Hepatocyte (in vitro differentiated cells): ENCODE measurements at regions not wholly inside any gene's neighbourhood (a gene's known extent, or its start where the extent isn't known, plus 50 kb on each side); places are given as distances from the start of the nearest gene placed in this dataset.
A peak's percentile ranks its signal among the peaks of the same experiment; 100 is the strongest.

Experiments used
- DNase-seq: peaks from one replicate; pipeline ENCODE4 v3.0.0-alpha.2; 2016; ENCODE audit warnings: low spot score
- H2AFZ ChIP-seq: fragments of 200-600 bp; sonication (generic); 2 replicates; pipeline ENCODE4 v1.6.0; 2016; ENCODE audit warnings: antibody characterized with exemption, mild to moderate bottlenecking
- H3K27ac ChIP-seq: fragments of 200-600 bp; sonication (generic); 2 replicates; pipeline ENCODE4 v1.5.1; 2016; ENCODE audit warnings: mild to moderate bottlenecking
- H3K27me3 ChIP-seq: fragments of 200-600 bp; sonication (generic); 2 replicates; pipeline ENCODE4 v1.6.1; 2016
- H3K36me3 ChIP-seq: fragments of 200-600 bp; sonication (generic); replicated peaks from 2 replicates; pipeline ENCODE4 v1.5.1; 2016; ENCODE audit warnings: low read depth; ENCODE audit not compliant: insufficient read depth
- H3K4me1 ChIP-seq: fragments of 200-600 bp; sonication (generic); 2 replicates; pipeline ENCODE4 v1.5.1; 2016; ENCODE audit warnings: mild to moderate bottlenecking, moderate library complexity; ENCODE audit not compliant: insufficient read depth
- H3K4me2 ChIP-seq: fragments of 200-600 bp; sonication (generic); 2 replicates; pipeline ENCODE4 v1.6.0; 2016
- H3K4me3 ChIP-seq: fragments of 200-600 bp; sonication (generic); 2 replicates; pipeline ENCODE4 v1.5.1; 2016; ENCODE audit warnings: mild to moderate bottlenecking
- H3K79me2 ChIP-seq: fragments of 200-600 bp; sonication (generic); 2 replicates; pipeline ENCODE4 v1.6.0; 2017; ENCODE audit warnings: mild to moderate bottlenecking
- H3K9me2 ChIP-seq: fragments of 200-600 bp; sonication (generic); replicated peaks from 2 replicates; pipeline ENCODE4 v1.6.0; 2017; ENCODE audit warnings: mild to moderate bottlenecking; ENCODE audit not compliant: insufficient read depth
- H3K9me3 ChIP-seq: fragments of 200-600 bp; sonication (generic); 2 replicates; pipeline ENCODE4 v1.5.1; 2016; ENCODE audit warnings: low read depth, mild to moderate bottlenecking
- H4K20me1 ChIP-seq: fragments of 200-600 bp; sonication (generic); 2 replicates; pipeline ENCODE4 v1.6.0; 2016; ENCODE audit warnings: mild to moderate bottlenecking; ENCODE audit not compliant: insufficient read depth, poor library complexity, severe bottlenecking
- EZH2 ChIP-seq: fragments of 200-600 bp; sonication (generic); IDR thresholded peaks from 2 replicates; pipeline ENCODE4 v1.6.1; 2016; ENCODE audit warnings: antibody characterized with exemption, mild to moderate bottlenecking, borderline replicate concordance
- EZH2phosphoT487 ChIP-seq: fragments of 200-600 bp; sonication (generic); IDR thresholded peaks from one replicate; pipeline ENCODE4 v1.6.1; 2018; ENCODE audit warnings: antibody characterized with exemption, mild to moderate bottlenecking, low read depth, moderate library complexity; ENCODE audit not compliant: unreplicated experiment, severe bottlenecking
- WGBS: methylation state at CpG from one replicate; pipeline ENCODE4 v1.1.6; 2016; ENCODE audit warnings: low lambda C conversion rate; ENCODE audit errors: missing lambda C conversion rate; 5-methylcytosine and 5-hydroxymethylcytosine counted together
- TF ChIP-seq, protein P1 (sequence below): fragments of 200-600 bp; sonication (generic); IDR thresholded peaks from 2 replicates; pipeline ENCODE4 v1.5.1; 2016; ENCODE audit warnings: antibody characterized with exemption, mild to moderate bottlenecking; ENCODE audit not compliant: poor library complexity

DNA sequence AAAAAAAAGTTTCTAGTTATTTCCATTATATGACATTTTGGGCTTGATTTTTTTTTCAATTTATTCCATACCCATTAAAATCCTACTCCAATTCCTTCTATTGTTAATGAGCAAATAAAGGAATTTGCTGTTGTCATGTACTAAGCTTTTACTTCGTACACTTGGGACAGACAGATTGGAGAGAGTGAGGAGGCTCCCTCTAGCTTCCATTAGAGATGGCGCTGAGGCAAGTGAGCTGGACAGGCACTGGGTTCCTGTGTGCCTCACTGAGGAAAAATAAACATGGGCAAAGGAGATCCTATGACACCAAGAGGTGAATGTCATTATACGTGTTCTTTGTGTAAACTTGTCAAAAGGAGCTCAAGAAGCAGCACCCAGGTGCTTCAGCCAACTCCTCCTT is 441.1 kb upstream of the MDFIC2 start:
- WGBS, result 57% methylated on average over 3 of the region's 3 CpGs
- H3K4me3 ChIP-seq, result no peak overlapping the region

GRCh38 chr3:70752051-70752450 is 439.6 kb upstream of the MDFIC2 start:
- no peaks in the 10 kb centered on the region for H4K20me1 ChIP-seq
- no peak overlapping the region for H3K4me2 ChIP-seq
- H3K27me3 ChIP-seq, result no peaks in the 10 kb centered on the region
- H3K4me1 ChIP-seq, result no peaks in the 10 kb centered on the region
- H3K27ac ChIP-seq, result no peak overlapping the region
- no peaks in the 10 kb centered on the region for H3K9me2 ChIP-seq
- no peak for DNase-seq
- H2AFZ ChIP-seq, result no peak overlapping the region
- H3K9me3 ChIP-seq, result no peaks in the 10 kb centered on the region
- TF ChIP-seq EZH2phosphoT487 (no peak), EZH2 (no peak)
- TF ChIP-seq, protein P1, sequence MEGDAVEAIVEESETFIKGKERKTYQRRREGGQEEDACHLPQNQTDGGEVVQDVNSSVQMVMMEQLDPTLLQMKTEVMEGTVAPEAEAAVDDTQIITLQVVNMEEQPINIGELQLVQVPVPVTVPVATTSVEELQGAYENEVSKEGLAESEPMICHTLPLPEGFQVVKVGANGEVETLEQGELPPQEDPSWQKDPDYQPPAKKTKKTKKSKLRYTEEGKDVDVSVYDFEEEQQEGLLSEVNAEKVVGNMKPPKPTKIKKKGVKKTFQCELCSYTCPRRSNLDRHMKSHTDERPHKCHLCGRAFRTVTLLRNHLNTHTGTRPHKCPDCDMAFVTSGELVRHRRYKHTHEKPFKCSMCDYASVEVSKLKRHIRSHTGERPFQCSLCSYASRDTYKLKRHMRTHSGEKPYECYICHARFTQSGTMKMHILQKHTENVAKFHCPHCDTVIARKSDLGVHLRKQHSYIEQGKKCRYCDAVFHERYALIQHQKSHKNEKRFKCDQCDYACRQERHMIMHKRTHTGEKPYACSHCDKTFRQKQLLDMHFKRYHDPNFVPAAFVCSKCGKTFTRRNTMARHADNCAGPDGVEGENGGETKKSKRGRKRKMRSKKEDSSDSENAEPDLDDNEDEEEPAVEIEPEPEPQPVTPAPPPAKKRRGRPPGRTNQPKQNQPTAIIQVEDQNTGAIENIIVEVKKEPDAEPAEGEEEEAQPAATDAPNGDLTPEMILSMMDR, result no peak
- H3K79me2 ChIP-seq, result no peaks in the 10 kb centered on the region
- H3K36me3 ChIP-seq, result no peaks in the 10 kb centered on the region
- no peak overlapping the region for H3K4me3 ChIP-seq
- WGBS, result 92% methylated on average over 5 of the region's 5 CpGs

More for the DNA sequence above, 441.1 kb upstream of the MDFIC2 start:
- peak; percentile 13 for DNase-seq
- TF ChIP-seq EZH2, result no peak
- TF ChIP-seq, protein P1, result peak; percentile 30
- no peaks in the 10 kb centered on the region for H3K4me1 ChIP-seq
- no peaks in the 10 kb centered on the region for H3K9me3 ChIP-seq
- H2AFZ ChIP-seq, result no peak overlapping the region
- H3K36me3 ChIP-seq, result no peaks in the 10 kb centered on the region
- no peak overlapping the region for H3K4me2 ChIP-seq
- H3K27me3 ChIP-seq, result no peaks in the 10 kb centered on the region
- H4K20me1 ChIP-seq, result no peaks in the 10 kb centered on the region
- no peaks in the 10 kb centered on the region for H3K9me2 ChIP-seq
- no peak overlapping the region for H3K27ac ChIP-seq
- no peaks in the 10 kb centered on the region for H3K79me2 ChIP-seq

DNA sequence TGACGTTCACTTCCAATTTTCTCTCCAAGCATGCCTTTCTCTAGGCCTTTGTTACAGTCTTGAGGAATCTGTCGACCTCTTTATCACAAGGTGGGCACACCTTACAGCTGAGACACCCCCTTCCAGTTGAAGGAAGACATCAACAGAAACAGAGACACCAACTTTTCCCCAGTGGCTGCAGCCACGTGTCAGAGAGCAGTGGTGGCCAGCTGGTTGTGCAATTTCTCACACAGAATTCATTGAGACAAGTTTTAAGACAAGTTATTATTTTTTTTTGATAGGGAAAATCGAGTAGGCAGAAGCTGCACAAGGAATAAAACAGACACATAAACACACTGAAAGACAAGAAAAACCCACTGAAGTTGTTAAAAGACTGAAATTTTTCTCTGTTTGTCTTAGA is 436.7 kb upstream of the MDFIC2 start:
- H2AFZ ChIP-seq, result no peak overlapping the region

More for the DNA sequence above, 436.7 kb upstream of the MDFIC2 start:
- no peak overlapping the region for H3K4me2 ChIP-seq
- H3K36me3 ChIP-seq, result no peaks in the 10 kb centered on the region
- 74% methylated on average over 4 of the region's 4 CpGs for WGBS
- H3K27ac ChIP-seq, result no peak overlapping the region
- no peak overlapping the region for H3K4me3 ChIP-seq
- H4K20me1 ChIP-seq, result no peaks in the 10 kb centered on the region
- H3K9me3 ChIP-seq, result no peaks in the 10 kb centered on the region
- TF ChIP-seq EZH2phosphoT487, result no peak
- TF ChIP-seq, protein P1, result no peak
- TF ChIP-seq EZH2, result no peak
- H3K27me3 ChIP-seq, result no peaks in the 10 kb centered on the region
- DNase-seq, result no peak
- H3K79me2 ChIP-seq, result no peaks in the 10 kb centered on the region
- no peaks in the 10 kb centered on the region for H3K9me2 ChIP-seq
- H3K4me1 ChIP-seq, result no peaks in the 10 kb centered on the region
